Astrocyte of the cerebellum (primary cell): ENCODE measurements at regions not wholly inside any gene's neighbourhood (a gene's known extent, or its start where the extent isn't known, plus 50 kb on each side); places are given as distances from the start of the nearest gene placed in this dataset.

Source experiments
- DNase-seq: peaks from one replicate; pipeline ENCODE4 v3.0.0-alpha.2; 2011; ENCODE audit warnings: low read depth
- H3K4me3 ChIP-seq: 2 replicates; pipeline ENCODE4 v1.5.1; 2011; ENCODE audit warnings: mild to moderate bottlenecking, low read depth, low read length, moderate library complexity
- in situ Hi-C: cut with HindIII; loops from 2 replicates; pipeline ENCODE4 v1.10.0; 2017; ENCODE audit warnings: low sequenced_read_pairs
- TF ChIP-seq, protein P1 (sequence below): IDR thresholded peaks from 2 replicates; pipeline ENCODE4 v1.5.1; 2012; ENCODE audit warnings: low read length, low read depth, moderate library complexity, mild to moderate bottlenecking; ENCODE audit errors: missing control alignments

DNA sequence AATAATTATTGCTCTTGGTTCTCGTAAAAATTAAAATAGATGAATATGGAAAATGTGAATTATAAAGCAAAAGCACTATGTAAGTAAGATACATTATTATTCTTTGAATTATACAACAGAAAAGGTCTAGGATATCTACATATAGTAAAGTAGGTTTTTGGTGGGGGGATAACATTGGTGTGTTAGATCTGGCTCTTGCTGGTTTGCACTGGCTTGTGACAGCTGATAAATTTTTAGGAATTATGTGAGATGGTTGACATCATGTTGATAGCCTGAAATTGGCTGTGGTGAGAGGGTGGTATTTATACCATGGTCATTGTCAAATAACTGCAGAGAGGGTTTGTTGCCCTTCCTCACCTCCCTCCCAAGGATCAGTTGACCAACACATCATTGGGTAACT lies 50.7 kb upstream of the BTG1 start:
- DNase-seq: no peak
- in situ Hi-C loops: no loop called here
- TF ChIP-seq, protein P1, sequence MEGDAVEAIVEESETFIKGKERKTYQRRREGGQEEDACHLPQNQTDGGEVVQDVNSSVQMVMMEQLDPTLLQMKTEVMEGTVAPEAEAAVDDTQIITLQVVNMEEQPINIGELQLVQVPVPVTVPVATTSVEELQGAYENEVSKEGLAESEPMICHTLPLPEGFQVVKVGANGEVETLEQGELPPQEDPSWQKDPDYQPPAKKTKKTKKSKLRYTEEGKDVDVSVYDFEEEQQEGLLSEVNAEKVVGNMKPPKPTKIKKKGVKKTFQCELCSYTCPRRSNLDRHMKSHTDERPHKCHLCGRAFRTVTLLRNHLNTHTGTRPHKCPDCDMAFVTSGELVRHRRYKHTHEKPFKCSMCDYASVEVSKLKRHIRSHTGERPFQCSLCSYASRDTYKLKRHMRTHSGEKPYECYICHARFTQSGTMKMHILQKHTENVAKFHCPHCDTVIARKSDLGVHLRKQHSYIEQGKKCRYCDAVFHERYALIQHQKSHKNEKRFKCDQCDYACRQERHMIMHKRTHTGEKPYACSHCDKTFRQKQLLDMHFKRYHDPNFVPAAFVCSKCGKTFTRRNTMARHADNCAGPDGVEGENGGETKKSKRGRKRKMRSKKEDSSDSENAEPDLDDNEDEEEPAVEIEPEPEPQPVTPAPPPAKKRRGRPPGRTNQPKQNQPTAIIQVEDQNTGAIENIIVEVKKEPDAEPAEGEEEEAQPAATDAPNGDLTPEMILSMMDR: no peak
- H3K4me3 ChIP-seq: no peak overlapping the region
